ENCODE measurements at regions not wholly inside any gene's neighbourhood (a gene's known extent, or its start where the extent isn't known, plus 50 kb on each side); places are given as distances from the start of the nearest gene placed in this dataset.
"Not testable (repeated sequence)": the region's sequence is repeated elsewhere in the genome, so short reads cannot be mapped to it uniquely, and the experiment has no call there.

DNA sequence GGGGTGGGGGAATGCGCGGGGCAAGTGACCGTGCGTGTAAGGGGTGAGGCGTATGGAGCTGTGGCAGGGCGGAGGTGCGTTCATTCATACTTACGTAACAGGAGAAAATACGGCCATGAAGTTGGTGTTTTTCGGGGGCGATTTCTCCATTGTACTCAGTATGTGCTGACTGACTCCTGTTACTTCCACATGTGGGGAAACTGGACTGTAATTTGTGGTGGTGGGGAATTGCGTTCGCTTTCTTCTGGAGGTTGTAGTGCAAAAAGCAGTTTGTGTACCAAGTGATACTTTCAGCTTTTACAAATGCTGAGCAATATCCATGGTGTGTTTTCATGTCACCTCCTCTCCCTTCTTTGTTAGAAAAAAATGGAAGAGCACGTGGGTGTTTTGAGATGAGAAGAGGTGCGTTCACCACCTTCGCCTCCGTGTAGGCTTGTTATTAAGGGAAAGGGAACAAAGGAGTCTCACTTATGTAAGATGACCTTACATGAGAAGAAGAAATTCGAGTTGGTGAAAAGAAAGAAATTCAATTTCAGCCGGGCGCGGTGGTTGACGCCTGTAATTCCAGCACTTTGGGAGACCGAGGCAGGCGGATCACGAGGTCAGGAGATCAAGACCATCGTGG, 181.1 kb upstream of the NOTCH2NLA start:
- Histone ChIP-seq H3K4me3 (peak overlapping the region in 1 of 4 donors; percentile 23), H3K27ac (peak overlapping the region; percentile 30 to 84 (median 66))
- H3K9me3 ChIP-seq, H3K36me3 ChIP-seq, H3K27me3 ChIP-seq, H3K4me1 ChIP-seq: not testable (repeated sequence)
- DNase-seq (ENCODE audit: low spot score in 2 of 2): peak; percentile 10 to 15
- TF ChIP-seq POLR2A (IDR thresholded peaks at IDR 0.05): peak; percentile 30 to 41
- peak in 1 of 2 donors; percentile 75 for TF ChIP-seq EP300 (IDR thresholded peaks at IDR 0.05)
- WGBS, 2 donors: 19 to 31% methylated on average over 26 of the region's 26 CpGs

DNA sequence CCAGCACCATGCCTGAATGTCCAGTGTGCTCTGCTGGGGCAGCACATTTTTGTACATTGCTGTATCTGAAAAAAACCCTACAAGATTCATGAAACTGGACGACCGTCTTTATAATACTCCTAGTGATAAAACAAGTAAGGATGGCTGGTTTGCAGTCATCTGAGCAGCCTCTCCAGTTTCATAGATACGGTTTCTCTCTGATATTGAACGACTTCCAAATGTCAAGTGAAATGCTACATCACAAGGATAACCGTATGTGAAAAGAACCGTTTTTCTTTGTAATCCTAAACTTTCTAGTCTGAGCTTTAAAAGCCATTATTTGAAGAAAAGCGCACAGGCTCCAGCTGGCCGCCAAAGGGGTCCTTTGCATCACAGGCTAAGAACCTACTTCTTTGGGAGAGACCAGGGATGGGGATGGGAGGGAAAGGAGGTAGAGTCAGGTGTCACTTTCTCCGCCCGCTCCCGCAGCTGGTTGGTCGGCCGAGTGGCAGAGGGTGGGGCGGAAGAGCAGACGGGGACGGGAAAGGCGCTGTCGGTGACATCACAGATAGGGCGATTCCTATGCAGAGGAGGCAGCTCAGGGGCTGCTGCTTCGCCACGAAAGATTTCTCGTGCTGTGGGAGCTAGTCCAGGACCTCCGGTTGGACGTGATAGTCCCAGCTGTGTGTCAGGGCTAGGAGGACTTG, 180.4 kb upstream of the NOTCH2NLA start:
- peak in 1 of 2 donors; percentile 12 for DNase-seq (ENCODE audit: low spot score in 2 of 2)
- H3K4me1 ChIP-seq, H3K27me3 ChIP-seq, H3K36me3 ChIP-seq, H3K9me3 ChIP-seq: not testable (repeated sequence)
- peak overlapping the region; percentile 30 to 84 (median 66) for H3K27ac ChIP-seq
- 4 to 17% methylated on average over 5 of the region's 24 CpGs for WGBS, 2 donors
- peak overlapping the region in 1 of 4 donors; percentile 23 for H3K4me3 ChIP-seq

DNA sequence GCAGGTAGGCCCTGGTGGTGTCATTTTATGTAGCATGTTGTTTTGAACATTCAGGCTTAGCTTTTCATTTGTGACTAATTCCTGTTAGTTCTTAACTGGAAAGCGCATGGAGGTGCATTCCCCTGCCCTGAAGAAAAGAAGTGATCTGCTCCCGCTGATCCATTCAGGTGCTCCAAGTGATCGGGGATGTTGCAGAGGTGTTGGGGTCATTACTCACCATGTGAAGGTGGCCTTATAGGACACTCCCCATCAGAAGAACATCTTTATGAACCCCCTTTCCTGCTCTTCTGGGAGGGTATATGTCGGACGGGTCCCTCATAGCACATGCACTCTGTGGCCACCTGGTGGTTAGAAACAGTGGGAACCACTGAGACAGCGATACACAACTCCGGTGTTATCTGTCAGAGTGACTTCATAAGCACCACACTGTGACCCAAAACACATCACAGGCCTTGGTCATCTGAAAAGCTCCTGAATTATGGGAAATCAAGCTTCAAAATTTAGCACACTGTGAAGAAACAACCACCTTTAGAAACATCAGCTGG, 172.5 kb upstream of the NOTCH2NLA start:
- H3K27ac ChIP-seq; H3K4me1 ChIP-seq; H3K4me3 ChIP-seq; H3K9me3 ChIP-seq; DNase-seq (ENCODE audit: low spot score in 2 of 2); H3K36me3 ChIP-seq; H3K27me3 ChIP-seq: not testable (repeated sequence)
- 29 to 30% methylated on average over 7 of the region's 7 CpGs for WGBS, 2 donors
- TF ChIP-seq, protein P1, sequence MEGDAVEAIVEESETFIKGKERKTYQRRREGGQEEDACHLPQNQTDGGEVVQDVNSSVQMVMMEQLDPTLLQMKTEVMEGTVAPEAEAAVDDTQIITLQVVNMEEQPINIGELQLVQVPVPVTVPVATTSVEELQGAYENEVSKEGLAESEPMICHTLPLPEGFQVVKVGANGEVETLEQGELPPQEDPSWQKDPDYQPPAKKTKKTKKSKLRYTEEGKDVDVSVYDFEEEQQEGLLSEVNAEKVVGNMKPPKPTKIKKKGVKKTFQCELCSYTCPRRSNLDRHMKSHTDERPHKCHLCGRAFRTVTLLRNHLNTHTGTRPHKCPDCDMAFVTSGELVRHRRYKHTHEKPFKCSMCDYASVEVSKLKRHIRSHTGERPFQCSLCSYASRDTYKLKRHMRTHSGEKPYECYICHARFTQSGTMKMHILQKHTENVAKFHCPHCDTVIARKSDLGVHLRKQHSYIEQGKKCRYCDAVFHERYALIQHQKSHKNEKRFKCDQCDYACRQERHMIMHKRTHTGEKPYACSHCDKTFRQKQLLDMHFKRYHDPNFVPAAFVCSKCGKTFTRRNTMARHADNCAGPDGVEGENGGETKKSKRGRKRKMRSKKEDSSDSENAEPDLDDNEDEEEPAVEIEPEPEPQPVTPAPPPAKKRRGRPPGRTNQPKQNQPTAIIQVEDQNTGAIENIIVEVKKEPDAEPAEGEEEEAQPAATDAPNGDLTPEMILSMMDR (IDR thresholded peaks at IDR 0.05): peak; percentile 38 to 61 (median 50)

DNA sequence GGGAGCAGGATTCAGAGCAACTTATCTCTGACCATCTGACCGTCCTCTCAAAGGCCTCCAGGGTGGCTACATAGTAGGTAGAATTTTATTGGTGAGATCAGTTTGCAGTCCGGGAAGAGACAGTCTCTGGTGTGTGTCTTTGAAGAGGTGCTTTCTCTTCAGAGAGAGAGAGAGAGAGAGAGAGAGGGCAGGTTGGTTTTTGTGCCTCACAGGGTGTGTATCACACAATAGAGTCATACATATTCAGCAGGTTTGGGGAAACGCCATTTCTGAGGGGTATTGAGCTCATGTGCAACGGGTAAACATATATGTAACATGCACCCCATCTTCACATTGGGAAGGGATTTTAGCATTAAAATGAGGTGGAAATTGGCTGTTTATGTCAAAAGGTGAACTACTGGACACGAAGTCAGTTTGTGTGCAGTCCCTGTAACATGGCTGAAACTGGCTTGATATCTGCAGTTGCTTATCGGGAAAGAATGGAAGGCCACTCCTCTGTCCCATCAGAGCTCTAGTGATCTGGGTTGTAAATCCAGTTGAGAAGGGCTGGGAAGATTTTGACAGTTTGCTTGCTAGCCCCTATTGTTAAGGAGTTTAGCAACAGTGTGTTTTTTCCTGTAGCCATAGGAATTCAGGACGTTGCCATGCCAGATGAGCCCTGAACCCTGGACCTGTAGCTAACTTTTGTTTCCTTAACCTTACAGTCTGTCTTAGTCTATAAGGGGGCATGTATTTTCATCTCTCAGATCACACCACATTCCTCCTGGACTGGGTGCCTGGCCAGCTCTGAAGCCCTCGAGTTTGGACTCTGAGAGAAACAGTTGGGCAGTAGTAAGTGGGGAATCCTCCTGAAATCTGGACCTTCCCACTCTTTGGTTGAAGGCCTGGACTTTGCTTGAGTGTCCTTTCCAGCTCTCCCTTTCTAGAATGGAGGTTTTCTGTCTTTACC, 171.6 kb upstream of the NOTCH2NLA start:
- H3K4me1 ChIP-seq; H3K4me3 ChIP-seq; H3K27me3 ChIP-seq; DNase-seq (ENCODE audit: low spot score in 2 of 2); H3K36me3 ChIP-seq; H3K27ac ChIP-seq; H3K9me3 ChIP-seq: not testable (repeated sequence)
- 80 to 84% methylated on average over 8 of the region's 8 CpGs for WGBS, 2 donors

DNA sequence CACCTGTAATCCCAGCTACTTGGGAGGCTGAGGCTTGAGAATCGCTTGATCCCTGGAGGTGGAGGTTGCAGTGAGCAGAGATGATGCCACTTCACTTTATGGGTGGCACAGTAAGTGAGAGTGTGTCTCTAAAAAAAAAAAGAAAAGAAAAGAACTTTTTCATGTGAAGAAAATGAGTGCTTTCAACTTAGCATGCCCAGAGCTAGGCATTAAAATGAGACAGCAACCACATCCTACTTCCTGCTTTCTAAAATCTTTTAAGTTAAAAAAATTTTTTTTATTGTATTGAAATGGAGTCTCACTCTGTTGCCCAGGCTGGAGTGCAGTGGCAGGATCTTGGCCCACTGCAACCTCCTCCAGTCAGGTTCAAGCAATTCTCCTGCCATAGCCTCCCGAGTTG, 170.4 kb upstream of the NOTCH2NLA start:
- H3K4me1 ChIP-seq, H3K4me3 ChIP-seq: not testable (repeated sequence)
- WGBS, 2 donors: 73 to 94% methylated on average over 2 of the region's 2 CpGs

DNA sequence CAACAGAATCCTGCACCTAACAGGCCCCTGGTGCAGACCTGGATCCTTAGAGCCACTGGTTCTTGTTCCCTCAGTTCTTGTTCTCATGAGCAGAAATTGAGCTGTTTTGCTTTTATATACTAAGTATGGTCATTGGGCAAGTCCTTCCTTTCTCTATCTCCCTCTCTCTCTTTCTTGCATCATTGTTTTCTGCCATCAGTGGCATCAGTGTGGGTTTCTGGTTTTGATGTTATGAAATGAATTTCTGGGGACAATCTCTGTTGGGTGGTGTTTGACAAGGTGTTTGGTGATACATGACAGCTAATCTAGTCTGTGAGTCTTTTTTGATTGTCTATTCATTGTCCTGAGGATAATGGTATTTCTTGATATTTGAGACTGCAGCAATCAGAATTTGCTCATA, 168.0 kb upstream of the NOTCH2NLA start:
- not testable (repeated sequence) for H3K36me3 ChIP-seq; DNase-seq (ENCODE audit: low spot score in 2 of 2); H3K4me3 ChIP-seq; H3K27ac ChIP-seq; H3K9me3 ChIP-seq; H3K4me1 ChIP-seq; H3K27me3 ChIP-seq

More for the DNA sequence above, 170.4 kb upstream of the NOTCH2NLA start:
- H3K27me3 ChIP-seq; DNase-seq (ENCODE audit: low spot score in 2 of 2); H3K9me3 ChIP-seq; H3K27ac ChIP-seq; H3K36me3 ChIP-seq: not testable (repeated sequence)

DNA sequence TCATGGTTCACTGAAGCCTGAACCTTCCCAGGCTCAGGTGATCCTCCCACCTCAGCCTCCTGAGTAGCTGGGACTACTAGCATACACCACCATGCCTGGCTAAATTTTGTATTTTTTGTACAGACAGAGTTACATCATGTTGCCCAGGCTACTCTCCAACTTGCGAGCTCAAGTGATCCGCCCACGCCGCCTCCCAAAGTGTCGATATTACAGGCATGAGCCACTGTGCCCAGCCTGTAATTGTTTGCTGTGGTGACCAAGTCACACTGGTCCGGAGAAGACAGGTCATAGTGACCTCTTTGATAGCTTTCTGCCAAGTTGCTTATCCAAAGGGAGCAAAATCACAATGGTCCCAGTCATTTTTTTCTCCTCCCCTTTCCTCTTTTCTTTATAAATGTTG, 167.4 kb upstream of the NOTCH2NLA start:
- not testable (repeated sequence) for DNase-seq (ENCODE audit: low spot score in 2 of 2)

DNA sequence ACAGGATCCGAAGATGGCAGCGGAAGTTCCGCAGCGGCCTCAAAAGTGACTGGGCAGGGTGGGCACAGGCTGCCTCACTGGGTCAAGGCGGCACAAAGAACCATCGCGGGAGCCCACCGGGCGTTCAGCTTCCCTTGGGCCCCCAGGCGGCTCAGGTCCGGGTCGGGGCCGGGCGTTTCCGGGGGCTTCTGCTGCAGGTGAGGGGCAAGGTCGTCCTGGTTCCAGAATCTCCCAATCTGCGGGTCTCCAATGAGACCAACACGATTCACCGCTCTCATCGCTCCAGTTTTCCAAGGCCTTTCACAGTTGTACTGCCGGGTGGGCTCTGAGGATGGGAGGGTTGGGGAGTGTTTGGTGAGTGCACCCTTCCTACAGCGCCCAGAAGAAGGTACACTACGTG, 165.0 kb upstream of the NOTCH2NLA start:
- 52 to 66% methylated on average over 4 to 8 of the region's 23 CpGs for WGBS, 2 donors
- not testable (repeated sequence) for H3K36me3 ChIP-seq; DNase-seq (ENCODE audit: low spot score in 2 of 2); H3K4me1 ChIP-seq; H3K4me3 ChIP-seq; H3K9me3 ChIP-seq; H3K27me3 ChIP-seq; H3K27ac ChIP-seq

More for the DNA sequence above, 167.4 kb upstream of the NOTCH2NLA start:
- H3K9me3 ChIP-seq, H3K4me1 ChIP-seq, H3K27me3 ChIP-seq, H3K4me3 ChIP-seq, H3K36me3 ChIP-seq, H3K27ac ChIP-seq: not testable (repeated sequence)
- WGBS, 2 donors: 77 to 80% methylated on average over 3 to 5 of the region's 6 CpGs

DNA sequence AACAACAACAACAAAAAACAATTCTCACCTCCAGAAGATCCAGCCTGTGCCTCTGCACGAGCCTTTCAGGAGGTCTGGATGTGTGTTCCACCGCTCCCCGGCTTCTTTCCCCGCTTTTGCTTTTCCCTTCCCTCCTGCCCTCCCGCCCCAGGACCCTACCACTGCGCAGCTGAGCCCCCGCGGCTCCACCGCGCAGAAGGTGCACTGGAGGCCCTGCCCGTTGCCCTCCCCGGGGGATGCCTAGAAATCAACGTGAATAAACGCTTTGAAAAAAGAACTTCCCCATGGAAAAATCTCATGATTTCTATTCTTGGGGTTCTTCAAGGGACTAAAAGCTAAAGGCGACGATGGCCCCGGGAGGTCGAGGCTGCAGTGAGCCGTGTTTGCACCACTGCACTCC, 164.3 kb upstream of the NOTCH2NLA start:
- 39 to 41% methylated on average over 19 of the region's 19 CpGs for WGBS, 2 donors
- H3K9me3 ChIP-seq; H3K4me3 ChIP-seq; H3K27me3 ChIP-seq; DNase-seq (ENCODE audit: low spot score in 2 of 2); H3K27ac ChIP-seq; H3K36me3 ChIP-seq; H3K4me1 ChIP-seq: not testable (repeated sequence)

DNA sequence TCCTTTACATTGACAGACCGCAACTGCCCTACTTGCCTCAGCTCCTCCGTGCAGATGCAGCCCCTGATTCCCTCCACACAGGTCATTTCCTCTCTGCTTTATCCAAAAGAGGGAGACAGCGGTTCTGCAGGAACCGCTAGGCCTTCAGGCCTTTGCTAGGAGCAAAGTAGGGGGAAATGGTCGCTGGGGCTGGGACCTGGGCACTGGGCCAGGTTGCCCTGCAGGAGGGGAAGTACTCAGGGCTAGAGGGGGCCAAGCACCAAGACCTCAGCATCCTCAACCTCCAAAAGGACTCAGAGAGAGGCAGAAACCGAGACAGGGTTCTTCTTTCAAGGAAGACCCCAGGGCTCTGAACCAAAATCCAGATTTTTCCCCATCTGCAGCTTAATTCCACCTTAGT, 160.4 kb upstream of the NOTCH2NLA start:
- DNase-seq (ENCODE audit: low spot score in 2 of 2); H3K9me3 ChIP-seq; H3K27me3 ChIP-seq; H3K4me3 ChIP-seq; H3K4me1 ChIP-seq; H3K36me3 ChIP-seq; H3K27ac ChIP-seq: not testable (repeated sequence)
- 55 to 69% methylated on average over 4 to 5 of the region's 6 CpGs for WGBS, 2 donors

DNA sequence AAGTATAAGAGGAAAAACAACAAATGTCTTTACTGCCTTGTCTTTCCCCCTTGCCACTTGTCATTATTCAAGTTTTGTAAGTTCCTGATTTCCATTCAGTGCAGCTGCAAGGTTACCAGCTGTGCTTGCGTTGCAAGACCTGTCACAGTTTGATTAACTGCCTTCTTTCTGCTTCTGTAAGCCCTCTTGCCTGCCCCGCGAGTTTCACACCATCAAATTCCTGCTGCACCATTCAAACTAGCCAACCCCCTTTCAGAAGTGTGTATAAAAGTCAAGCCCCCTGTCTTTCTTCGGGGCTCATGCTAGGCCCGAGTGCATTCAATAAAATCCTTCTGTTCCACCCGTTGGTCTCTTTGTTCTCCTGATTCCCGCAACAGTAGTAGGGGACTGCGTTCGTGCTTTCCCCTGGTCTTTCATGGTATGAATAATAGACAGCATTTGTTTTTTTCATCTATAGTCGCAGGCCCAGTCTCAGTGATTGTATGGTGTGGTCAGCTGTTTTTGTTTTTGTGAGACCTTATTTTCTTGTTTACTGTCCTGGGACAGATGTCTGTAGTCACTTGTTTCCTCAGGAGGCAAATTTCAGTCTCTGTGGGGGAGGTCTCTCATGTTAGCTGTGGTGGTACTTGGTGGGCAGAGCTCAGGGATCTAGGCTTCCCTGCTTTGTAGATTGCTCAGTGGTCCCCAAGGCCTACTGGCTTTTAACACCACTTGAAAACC, 159.1 kb upstream of the NOTCH2NLA start:
- DNase-seq (ENCODE audit: low spot score in 2 of 2); H3K4me1 ChIP-seq; H3K36me3 ChIP-seq; H3K4me3 ChIP-seq; H3K27me3 ChIP-seq; H3K9me3 ChIP-seq: not testable (repeated sequence)
- peak overlapping the region; percentile 54 to 96 (median 85) for H3K27ac ChIP-seq
- WGBS, 2 donors: 18 to 20% methylated on average over 7 to 8 of the region's 10 CpGs

Data from tibial nerve (tissue), 4 donors.